SK-N-SH treated with all-trans-retinoic acid at 6 μM for 48 hours (cell line): ENCODE measurements at regions not wholly inside any gene's neighbourhood (a gene's known extent, or its start where the extent isn't known, plus 50 kb on each side); places are given as distances from the start of the nearest gene placed in this dataset.

Source experiments
- ATAC-seq: fragments of 200-7000 bp; cut with Tn5 transposase; 3 replicates; pipeline ENCODE4 v1.9.1; 2020; ENCODE audit warnings: mild to moderate bottlenecking, moderate library complexity
- ARNTL ChIP-seq: fragments of 450-650 bp; formaldehyde crosslinking; IDR thresholded peaks from 2 replicates; pipeline ENCODE4 v1.5.0; 2020; ENCODE audit warnings: low read depth, mild to moderate bottlenecking, moderate library complexity, borderline replicate concordance
- BACH2 ChIP-seq: fragments of 250-450 bp; sonication (Bioruptor Pico); IDR thresholded peaks from 2 replicates; pipeline ENCODE4 v1.9.0; 2021; ENCODE audit warnings: mild to moderate bottlenecking, borderline replicate concordance
- CREB5 ChIP-seq: fragments of 250-450 bp; sonication (Bioruptor Pico); IDR thresholded peaks from 2 replicates; pipeline ENCODE4 v1.5.1; 2020; ENCODE audit warnings: low read depth, mild to moderate bottlenecking, moderate library complexity
- CSDC2 ChIP-seq: fragments of 250-450 bp; sonication (Bioruptor Pico); IDR thresholded peaks from 2 replicates; pipeline ENCODE4 v1.5.0; 2020; ENCODE audit warnings: mild to moderate bottlenecking, moderate library complexity
- ESRRG ChIP-seq: fragments of 250-450 bp; sonication (Bioruptor Pico); IDR thresholded peaks from 2 replicates; pipeline ENCODE4 v1.6.1; 2021; ENCODE audit warnings: mild to moderate bottlenecking
- GLIS3 ChIP-seq: fragments of 250-450 bp; sonication (Bioruptor Pico); IDR thresholded peaks from 2 replicates; pipeline ENCODE4 v1.5.0; 2020; ENCODE audit warnings: mild to moderate bottlenecking, moderate library complexity
- ISL1 ChIP-seq: fragments of 250-450 bp; sonication (Bioruptor Pico); IDR thresholded peaks from 2 replicates; pipeline ENCODE4 v2.1.2; 2022; ENCODE audit warnings: mild to moderate bottlenecking, moderate library complexity
- PPARA ChIP-seq: fragments of 250-450 bp; sonication (Bioruptor Pico); IDR thresholded peaks from 2 replicates; pipeline ENCODE4 v1.5.0; 2020; ENCODE audit warnings: mild to moderate bottlenecking, borderline replicate concordance
- SNAI2 ChIP-seq: fragments of 250-450 bp; sonication (Bioruptor Pico); IDR thresholded peaks from 2 replicates; pipeline ENCODE4 v1.5.0; 2020; ENCODE audit warnings: mild to moderate bottlenecking, moderate library complexity
- TCF4 ChIP-seq: fragments of 250-450 bp; sonication (Bioruptor Pico); IDR thresholded peaks from 2 replicates; pipeline ENCODE4 v1.8.0; 2021; ENCODE audit warnings: mild to moderate bottlenecking, moderate library complexity, borderline replicate concordance
- TOX ChIP-seq: fragments of 250-450 bp; sonication (Bioruptor Pico); IDR thresholded peaks from 2 replicates; pipeline ENCODE4 v1.8.0; 2021; ENCODE audit warnings: mild to moderate bottlenecking, moderate library complexity, borderline replicate concordance
- ZFP3 ChIP-seq: fragments of 250-450 bp; sonication (Bioruptor Pico); IDR thresholded peaks from 2 replicates; pipeline ENCODE4 v1.5.0; 2020; ENCODE audit warnings: mild to moderate bottlenecking, moderate library complexity
- ZFP30 ChIP-seq: fragments of 450-650 bp; formaldehyde crosslinking; IDR thresholded peaks from 2 replicates; pipeline ENCODE4 v1.5.0; 2022; ENCODE audit warnings: mild to moderate bottlenecking, moderate library complexity
- ZNF565 ChIP-seq: fragments of 450-650 bp; formaldehyde crosslinking; conservative IDR thresholded peaks from 2 replicates; pipeline ENCODE4 v1.5.0; 2020; ENCODE audit warnings: low read depth, mild to moderate bottlenecking, moderate library complexity
- ZNF70 ChIP-seq: fragments of 450-650 bp; formaldehyde crosslinking; IDR thresholded peaks from 2 replicates; pipeline ENCODE4 v1.5.0; 2020; ENCODE audit warnings: mild to moderate bottlenecking, moderate library complexity
- ZNF8 ChIP-seq: fragments of 450-650 bp; formaldehyde crosslinking; IDR thresholded peaks from 2 replicates; pipeline ENCODE4 v1.5.0; 2020; ENCODE audit warnings: mild to moderate bottlenecking, moderate library complexity
- TF ChIP-seq, protein P1 (sequence below): fragments of 250-450 bp; sonication (Bioruptor Pico); IDR thresholded peaks from 2 replicates; pipeline ENCODE4 v1.5.0; 2020; ENCODE audit warnings: mild to moderate bottlenecking, moderate library complexity
- TF ChIP-seq, protein P2 (sequence below): fragments of 250-450 bp; sonication (Bioruptor Pico); IDR thresholded peaks from 2 replicates; pipeline ENCODE4 v1.8.0; 2021; ENCODE audit warnings: low read depth, mild to moderate bottlenecking, moderate library complexity, borderline replicate concordance
- TF ChIP-seq, protein P3 (sequence below): fragments of 250-450 bp; sonication (Bioruptor Pico); IDR thresholded peaks from 2 replicates; pipeline ENCODE4 v1.8.0; 2020; ENCODE audit warnings: mild to moderate bottlenecking, moderate library complexity, borderline replicate concordance
- TF ChIP-seq, protein P4 (sequence below): fragments of 250-450 bp; sonication (Bioruptor Pico); IDR thresholded peaks from 2 replicates; pipeline ENCODE4 v1.5.1; 2021; ENCODE audit warnings: mild to moderate bottlenecking, moderate library complexity

- no peak for TF ChIP-seq CREB5 (CRISPR knock-in tag)
- TF ChIP-seq, protein P1, sequence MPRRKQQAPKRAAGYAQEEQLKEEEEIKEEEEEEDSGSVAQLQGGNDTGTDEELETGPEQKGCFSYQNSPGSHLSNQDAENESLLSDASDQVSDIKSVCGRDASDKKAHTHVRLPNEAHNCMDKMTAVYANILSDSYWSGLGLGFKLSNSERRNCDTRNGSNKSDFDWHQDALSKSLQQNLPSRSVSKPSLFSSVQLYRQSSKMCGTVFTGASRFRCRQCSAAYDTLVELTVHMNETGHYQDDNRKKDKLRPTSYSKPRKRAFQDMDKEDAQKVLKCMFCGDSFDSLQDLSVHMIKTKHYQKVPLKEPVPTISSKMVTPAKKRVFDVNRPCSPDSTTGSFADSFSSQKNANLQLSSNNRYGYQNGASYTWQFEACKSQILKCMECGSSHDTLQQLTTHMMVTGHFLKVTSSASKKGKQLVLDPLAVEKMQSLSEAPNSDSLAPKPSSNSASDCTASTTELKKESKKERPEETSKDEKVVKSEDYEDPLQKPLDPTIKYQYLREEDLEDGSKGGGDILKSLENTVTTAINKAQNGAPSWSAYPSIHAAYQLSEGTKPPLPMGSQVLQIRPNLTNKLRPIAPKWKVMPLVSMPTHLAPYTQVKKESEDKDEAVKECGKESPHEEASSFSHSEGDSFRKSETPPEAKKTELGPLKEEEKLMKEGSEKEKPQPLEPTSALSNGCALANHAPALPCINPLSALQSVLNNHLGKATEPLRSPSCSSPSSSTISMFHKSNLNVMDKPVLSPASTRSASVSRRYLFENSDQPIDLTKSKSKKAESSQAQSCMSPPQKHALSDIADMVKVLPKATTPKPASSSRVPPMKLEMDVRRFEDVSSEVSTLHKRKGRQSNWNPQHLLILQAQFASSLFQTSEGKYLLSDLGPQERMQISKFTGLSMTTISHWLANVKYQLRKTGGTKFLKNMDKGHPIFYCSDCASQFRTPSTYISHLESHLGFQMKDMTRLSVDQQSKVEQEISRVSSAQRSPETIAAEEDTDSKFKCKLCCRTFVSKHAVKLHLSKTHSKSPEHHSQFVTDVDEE (CRISPR knock-in tag), result no peak
- TF ChIP-seq ZFP3 (CRISPR knock-in tag), result no peak
- TF ChIP-seq ISL1 (CRISPR knock-in tag), result no peak
- TF ChIP-seq ZNF8 (CRISPR knock-in tag), result no peak
- TF ChIP-seq CSDC2 (CRISPR knock-in tag), result no peak
These were observed 145.4 kb upstream of the PIK3C3 start (continued) for GRCh38 chr18:41809652-41810051.

DNA sequence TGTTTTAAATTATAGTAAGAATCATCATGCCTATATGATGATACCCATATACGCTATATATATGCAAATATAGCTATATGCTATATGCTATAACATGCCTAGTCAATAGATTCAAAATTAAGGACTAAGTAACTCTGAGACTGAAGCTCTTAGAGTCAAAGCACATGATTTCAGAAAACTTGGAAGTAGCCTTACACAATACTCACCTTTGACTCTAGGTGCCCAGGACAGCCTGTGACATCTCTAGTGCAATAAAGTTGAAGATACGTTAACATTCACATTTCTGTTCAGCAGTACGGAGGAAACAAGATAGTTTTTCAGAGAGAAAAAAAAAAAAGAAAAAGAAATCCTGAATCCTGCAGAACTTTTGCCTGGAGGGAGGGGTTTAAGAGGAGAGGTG is 149.7 kb upstream of the PIK3C3 start:
- no peak for ATAC-seq
- no peak for TF ChIP-seq ZNF70
- TF ChIP-seq CREB5 (CRISPR knock-in tag), result no peak
- TF ChIP-seq ESRRG (CRISPR knock-in tag), result no peak

GRCh38 chr18:41798879-41799278 is 156.2 kb upstream of the PIK3C3 start:
- TF ChIP-seq, protein P2, sequence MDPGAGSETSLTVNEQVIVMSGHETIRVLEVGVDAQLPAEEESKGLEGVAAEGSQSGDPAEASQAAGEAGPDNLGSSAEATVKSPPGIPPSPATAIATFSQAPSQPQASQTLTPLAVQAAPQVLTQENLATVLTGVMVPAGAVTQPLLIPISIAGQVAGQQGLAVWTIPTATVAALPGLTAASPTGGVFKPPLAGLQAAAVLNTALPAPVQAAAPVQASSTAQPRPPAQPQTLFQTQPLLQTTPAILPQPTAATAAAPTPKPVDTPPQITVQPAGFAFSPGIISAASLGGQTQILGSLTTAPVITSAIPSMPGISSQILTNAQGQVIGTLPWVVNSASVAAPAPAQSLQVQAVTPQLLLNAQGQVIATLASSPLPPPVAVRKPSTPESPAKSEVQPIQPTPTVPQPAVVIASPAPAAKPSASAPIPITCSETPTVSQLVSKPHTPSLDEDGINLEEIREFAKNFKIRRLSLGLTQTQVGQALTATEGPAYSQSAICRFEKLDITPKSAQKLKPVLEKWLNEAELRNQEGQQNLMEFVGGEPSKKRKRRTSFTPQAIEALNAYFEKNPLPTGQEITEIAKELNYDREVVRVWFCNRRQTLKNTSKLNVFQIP (CRISPR knock-in tag), result no peak
- TF ChIP-seq ISL1 (CRISPR knock-in tag) (no peak), CREB5 (CRISPR knock-in tag) (no peak), BACH2 (CRISPR knock-in tag) (no peak), CSDC2 (CRISPR knock-in tag) (no peak), ARNTL (CRISPR knock-in tag) (no peak), TOX (CRISPR knock-in tag) (no peak), TCF4 (CRISPR knock-in tag) (no peak), ESRRG (CRISPR knock-in tag) (no peak), ZFP30 (no peak), SNAI2 (no peak), ZNF8 (CRISPR knock-in tag) (no peak), ZNF70 (no peak), GLIS3 (CRISPR knock-in tag) (no peak), ZFP3 (CRISPR knock-in tag) (no peak), ZNF565 (no peak), PPARA (CRISPR knock-in tag) (no peak)
- TF ChIP-seq, protein P3, sequence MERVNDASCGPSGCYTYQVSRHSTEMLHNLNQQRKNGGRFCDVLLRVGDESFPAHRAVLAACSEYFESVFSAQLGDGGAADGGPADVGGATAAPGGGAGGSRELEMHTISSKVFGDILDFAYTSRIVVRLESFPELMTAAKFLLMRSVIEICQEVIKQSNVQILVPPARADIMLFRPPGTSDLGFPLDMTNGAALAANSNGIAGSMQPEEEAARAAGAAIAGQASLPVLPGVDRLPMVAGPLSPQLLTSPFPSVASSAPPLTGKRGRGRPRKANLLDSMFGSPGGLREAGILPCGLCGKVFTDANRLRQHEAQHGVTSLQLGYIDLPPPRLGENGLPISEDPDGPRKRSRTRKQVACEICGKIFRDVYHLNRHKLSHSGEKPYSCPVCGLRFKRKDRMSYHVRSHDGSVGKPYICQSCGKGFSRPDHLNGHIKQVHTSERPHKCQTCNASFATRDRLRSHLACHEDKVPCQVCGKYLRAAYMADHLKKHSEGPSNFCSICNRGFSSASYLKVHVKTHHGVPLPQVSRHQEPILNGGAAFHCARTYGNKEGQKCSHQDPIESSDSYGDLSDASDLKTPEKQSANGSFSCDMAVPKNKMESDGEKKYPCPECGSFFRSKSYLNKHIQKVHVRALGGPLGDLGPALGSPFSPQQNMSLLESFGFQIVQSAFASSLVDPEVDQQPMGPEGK (CRISPR knock-in tag), result no peak
- TF ChIP-seq, protein P1 (CRISPR knock-in tag), result no peak
- TF ChIP-seq, protein P4, sequence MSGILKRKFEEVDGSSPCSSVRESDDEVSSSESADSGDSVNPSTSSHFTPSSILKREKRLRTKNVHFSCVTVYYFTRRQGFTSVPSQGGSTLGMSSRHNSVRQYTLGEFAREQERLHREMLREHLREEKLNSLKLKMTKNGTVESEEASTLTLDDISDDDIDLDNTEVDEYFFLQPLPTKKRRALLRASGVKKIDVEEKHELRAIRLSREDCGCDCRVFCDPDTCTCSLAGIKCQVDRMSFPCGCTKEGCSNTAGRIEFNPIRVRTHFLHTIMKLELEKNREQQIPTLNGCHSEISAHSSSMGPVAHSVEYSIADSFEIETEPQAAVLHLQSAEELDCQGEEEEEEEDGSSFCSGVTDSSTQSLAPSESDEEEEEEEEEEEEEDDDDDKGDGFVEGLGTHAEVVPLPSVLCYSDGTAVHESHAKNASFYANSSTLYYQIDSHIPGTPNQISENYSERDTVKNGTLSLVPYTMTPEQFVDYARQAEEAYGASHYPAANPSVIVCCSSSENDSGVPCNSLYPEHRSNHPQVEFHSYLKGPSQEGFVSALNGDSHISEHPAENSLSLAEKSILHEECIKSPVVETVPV, result no peak
- TF ChIP-seq, all 23 proteins: peak for 0
- no peak for ATAC-seq
